GM18519 (cell line): ENCODE measurements at regions not wholly inside any gene's neighbourhood (a gene's known extent, or its start where the extent isn't known, plus 50 kb on each side); places are given as distances from the start of the nearest gene placed in this dataset.

Experiments
- ATAC-seq: cut with Tn5 transposase; IDR thresholded peaks from one replicate; pipeline ENCODE4 v1.9.1; 2021; ENCODE audit warnings: mild to moderate bottlenecking, moderate library complexity; ENCODE audit not compliant: unreplicated experiment, low FRiP score

- ATAC-seq: no peak
Measured at GRCh38 chr1:104406728-104407127, 657.0 kb downstream of the AMY1C start.

DNA sequence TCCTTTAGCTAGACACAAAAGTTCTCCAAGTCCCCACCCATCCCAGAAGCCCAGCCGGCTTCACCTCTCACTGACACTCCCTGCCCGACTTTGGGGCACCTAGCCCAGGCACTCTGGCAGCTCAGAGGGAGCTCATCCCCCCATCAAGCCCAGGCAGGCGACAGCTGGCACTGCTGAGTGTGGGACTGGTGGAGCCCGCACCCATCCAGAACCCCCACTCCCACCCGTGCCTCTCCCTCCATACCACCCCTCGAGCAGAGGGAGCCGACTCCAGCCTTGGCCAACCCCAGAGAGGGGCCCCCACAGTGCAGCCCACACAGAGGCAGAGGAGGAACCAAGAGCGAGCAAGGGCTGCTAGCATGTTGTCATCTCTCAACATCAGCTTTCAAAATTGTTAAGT, 658.6 kb downstream of the AMY1C start:
- no peak for ATAC-seq

GRCh38 chr1:104435255-104435654, 685.6 kb downstream of the AMY1C start:
- ATAC-seq: no peak

- ATAC-seq: no peak
Measured at GRCh38 chr1:104440011-104440410, 690.3 kb downstream of the AMY1C start.

- ATAC-seq: no peak
Measured at GRCh38 chr1:104456724-104457123, 707.0 kb downstream of the AMY1C start.

GRCh38 chr1:104459886-104460285, 710.2 kb downstream of the AMY1C start:
- no peak for ATAC-seq

GRCh38 chr1:104460880-104461279, 711.2 kb downstream of the AMY1C start:
- ATAC-seq: no peak

DNA sequence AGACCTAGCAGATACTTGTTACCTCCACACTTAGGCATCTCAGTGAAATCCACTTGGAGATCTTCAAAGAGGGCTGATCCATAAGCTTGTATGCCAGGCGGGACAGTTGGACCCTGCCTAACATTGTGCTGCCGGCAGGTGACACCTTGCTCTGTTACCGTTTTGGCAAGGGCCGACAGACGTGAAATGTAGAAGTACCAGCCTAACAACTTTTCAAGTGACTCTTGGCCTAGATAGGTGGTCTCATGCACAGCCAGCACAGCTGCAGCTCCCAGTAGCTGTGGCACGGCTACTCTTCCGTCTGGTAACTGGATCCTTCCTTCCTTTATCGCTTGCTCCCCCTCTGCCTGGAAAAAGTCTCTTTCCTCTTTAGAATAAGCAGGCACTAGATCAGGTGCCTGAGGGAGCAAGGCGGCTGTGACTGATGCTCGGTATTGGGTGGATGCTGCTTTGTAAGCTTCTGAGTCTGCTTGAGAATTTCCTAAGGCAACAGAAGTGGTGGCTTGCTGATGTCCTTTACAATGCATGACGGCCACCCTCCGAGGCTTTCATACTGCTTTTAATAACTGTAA, 713.5 kb downstream of the AMY1C start:
- no peak for ATAC-seq

GRCh38 chr1:104466068-104466467, 716.4 kb downstream of the AMY1C start:
- ATAC-seq: no peak

DNA sequence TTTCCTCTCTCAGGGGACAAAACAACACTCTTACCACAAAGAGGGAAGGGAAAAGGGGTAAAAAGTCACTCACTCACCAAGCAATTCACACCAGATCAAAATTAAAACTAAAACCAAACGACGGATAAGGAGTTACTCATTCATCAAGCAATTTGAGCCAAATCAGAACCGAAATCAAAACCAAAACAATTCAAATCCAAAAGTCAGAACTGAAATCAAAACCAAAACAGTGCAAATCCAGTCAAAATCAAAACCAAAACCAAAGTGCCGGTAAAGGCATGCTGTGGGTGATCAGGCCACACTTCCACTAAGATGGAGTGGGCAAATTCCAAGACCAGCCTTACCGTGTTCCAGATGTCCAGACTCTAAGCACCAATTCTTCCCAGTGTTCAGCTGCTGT, 717.9 kb downstream of the AMY1C start:
- ATAC-seq: no peak

- ATAC-seq: no peak
Measured at GRCh38 chr1:104468282-104468681, 718.6 kb downstream of the AMY1C start.

GRCh38 chr1:104476126-104476525, 726.4 kb downstream of the AMY1C start:
- no peak for ATAC-seq

GRCh38 chr1:104488296-104489015, 738.8 kb downstream of the AMY1C start:
- ATAC-seq: no peak

DNA sequence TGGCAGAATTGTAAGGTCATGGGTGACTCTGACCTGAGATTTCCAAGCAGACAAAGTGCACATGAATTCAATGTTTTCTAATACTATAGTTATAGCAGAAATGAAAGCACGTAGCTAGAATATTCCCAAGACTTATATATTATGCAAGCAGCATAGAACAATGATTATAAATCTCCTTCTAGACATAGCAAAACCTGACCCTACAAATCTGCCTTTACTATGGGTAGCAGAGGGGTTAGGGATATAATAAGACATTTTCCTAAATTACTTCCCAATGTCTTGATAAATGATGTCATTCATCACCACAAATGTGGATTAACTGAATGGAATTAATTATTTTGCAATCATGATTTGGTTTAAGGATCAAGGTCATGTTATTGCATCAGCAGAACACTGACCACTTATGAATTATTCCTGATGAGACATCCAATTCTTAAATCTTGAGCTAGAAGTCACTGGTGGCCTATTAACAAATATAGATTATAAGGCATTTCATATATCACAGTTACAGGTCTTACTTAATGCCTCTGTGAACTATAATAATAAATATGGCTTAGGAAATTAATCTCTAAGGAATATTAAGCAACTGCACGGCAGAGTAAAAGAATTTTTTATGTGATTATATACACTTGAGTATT, 776.6 kb downstream of the AMY1C start:
- no peak for ATAC-seq

GRCh38 chr1:104531990-104532389, 782.3 kb downstream of the AMY1C start:
- ATAC-seq: no peak

- ATAC-seq: no peak
Measured at GRCh38 chr1:104574620-104575019, 824.9 kb downstream of the AMY1C start.

- ATAC-seq: peak; percentile 60
Measured at GRCh38 chr1:104592926-104593325, 843.2 kb downstream of the AMY1C start.

- peak; percentile 53 for ATAC-seq
Measured at GRCh38 chr1:104593413-104594187, 843.9 kb downstream of the AMY1C start.

- no peak for ATAC-seq
Measured at GRCh38 chr1:104617474-104617873, 867.8 kb downstream of the AMY1C start.

DNA sequence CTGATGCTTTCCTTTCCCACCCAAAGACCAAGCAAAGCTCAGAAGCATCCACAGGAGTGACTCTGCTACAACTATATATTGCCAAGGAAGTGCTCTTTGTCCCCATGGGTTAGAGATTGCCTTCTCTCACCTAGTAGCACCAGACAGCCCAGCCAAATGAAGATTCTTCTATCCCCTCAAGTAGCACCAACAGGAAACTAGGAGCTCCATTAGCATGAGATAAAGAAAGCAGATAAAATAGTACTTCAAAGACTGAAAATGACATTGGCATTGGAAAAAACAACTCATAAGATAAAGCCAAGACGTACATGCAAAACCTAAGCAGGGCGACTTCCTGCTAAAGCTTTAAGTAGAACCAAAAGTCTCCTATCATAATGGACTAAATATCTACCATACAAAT, 871.5 kb downstream of the AMY1C start:
- ATAC-seq: no peak

- ATAC-seq: no peak
Measured at GRCh38 chr1:104624538-104624937, 874.8 kb downstream of the AMY1C start.
